Endodermal cell (in vitro differentiated cells): ENCODE measurements at regions not wholly inside any gene's neighbourhood (a gene's known extent, or its start where the extent isn't known, plus 50 kb on each side); places are given as distances from the start of the nearest gene placed in this dataset.

Experiments
- DNase-seq: peaks from one replicate; pipeline ENCODE4 v3.0.0-alpha.2; 2017
- H3K27ac ChIP-seq: 2 replicates; pipeline ENCODE4 v1.5.1; 2013; ENCODE audit warnings: mild to moderate bottlenecking, low read depth, low read length, moderate library complexity
- H3K27me3 ChIP-seq: 2 replicates; pipeline ENCODE4 v1.6.1; 2013; ENCODE audit warnings: mild to moderate bottlenecking, low read length, moderate library complexity; ENCODE audit not compliant: insufficient read depth, control insufficient read depth, poor library complexity, severe bottlenecking
- H3K36me3 ChIP-seq: 2 replicates; pipeline ENCODE4 v1.7.0; 2013; ENCODE audit warnings: mild to moderate bottlenecking, low read length, moderate library complexity; ENCODE audit not compliant: control insufficient read depth, insufficient read depth
- H3K4me1 ChIP-seq: one replicate; pipeline ENCODE4 v1.7.0; 2013; ENCODE audit warnings: low read length; ENCODE audit not compliant: control insufficient read depth, insufficient read depth
- H3K4me3 ChIP-seq: 2 replicates; pipeline ENCODE4 v1.5.1; 2013; ENCODE audit warnings: mild to moderate bottlenecking, low read length, moderate library complexity
- H3K9ac ChIP-seq: 2 replicates; pipeline ENCODE4 v1.6.1; 2013; ENCODE audit warnings: mild to moderate bottlenecking, low read length, moderate library complexity; ENCODE audit not compliant: poor library complexity, severe bottlenecking; ENCODE audit errors: extremely low read depth
- H3K9me3 ChIP-seq: 2 replicates; pipeline ENCODE4 v1.6.1; 2013; ENCODE audit warnings: mild to moderate bottlenecking, low read length, moderate library complexity; ENCODE audit not compliant: control insufficient read depth
- H3K27ac Mint-ChIP-seq: 2 replicates; pipeline ENCODE4 v1.8.0; 2020; ENCODE audit warnings: mixed read lengths
- H3K27me3 Mint-ChIP-seq: 2 replicates; pipeline ENCODE4 v1.8.0; 2021; ENCODE audit warnings: mild to moderate bottlenecking, mixed read lengths; ENCODE audit not compliant: insufficient read depth
- H3K36me3 Mint-ChIP-seq: 2 replicates; pipeline ENCODE4 v1.8.0; 2020; ENCODE audit warnings: low read depth, mixed read lengths
- H3K4me1 Mint-ChIP-seq: 2 replicates; pipeline ENCODE4 v1.8.0; 2020; ENCODE audit warnings: mixed read lengths
- H3K4me3 Mint-ChIP-seq: 2 replicates; pipeline ENCODE4 v1.8.0; 2020; ENCODE audit warnings: mild to moderate bottlenecking, moderate library complexity, mixed read lengths
- H3K9me3 Mint-ChIP-seq: 2 replicates; pipeline ENCODE4 v1.8.0; 2020; ENCODE audit warnings: mild to moderate bottlenecking, mixed read lengths
- WGBS, 2 experiments: methylation state at CpG; one replicate each; pipeline versions ENCODE4 v1.1.5 to v1.1.7; 2013; ENCODE audit warnings: missing lambda C conversion rate in 2 of 2, mixed read lengths in 1 of 2; ENCODE audit not compliant: insufficient coverage in 1 of 2, insufficient read length in 1 of 2; 5-methylcytosine and 5-hydroxymethylcytosine counted together
- TF ChIP-seq, protein P1 (sequence below): fragments of 200-600 bp; sonication (generic); conservative IDR thresholded peaks from 2 replicates; pipeline ENCODE4 v1.5.0; 2021; ENCODE audit warnings: antibody characterized with exemption, mild to moderate bottlenecking

DNA sequence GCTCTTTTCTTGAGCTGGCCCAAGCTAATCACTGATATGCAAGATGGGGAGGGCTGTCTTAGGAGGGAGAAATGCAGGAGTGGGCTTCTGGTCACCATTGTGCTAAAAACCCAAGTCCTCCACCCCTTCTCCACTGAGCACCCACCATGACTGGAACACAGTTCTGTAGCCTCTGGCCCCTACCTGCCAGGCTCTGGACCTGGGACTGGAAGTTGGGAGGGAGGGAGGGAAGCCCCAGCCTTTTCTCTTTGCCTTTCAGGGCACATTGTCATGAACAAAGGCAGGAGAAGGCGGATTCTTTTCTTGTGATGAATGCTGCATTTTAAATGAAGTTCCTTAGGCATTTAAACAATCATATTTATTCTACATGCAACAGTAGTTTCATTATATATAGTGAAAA is 559.1 kb upstream of the TRPC7 start:
- DNase-seq = no peak

DNA sequence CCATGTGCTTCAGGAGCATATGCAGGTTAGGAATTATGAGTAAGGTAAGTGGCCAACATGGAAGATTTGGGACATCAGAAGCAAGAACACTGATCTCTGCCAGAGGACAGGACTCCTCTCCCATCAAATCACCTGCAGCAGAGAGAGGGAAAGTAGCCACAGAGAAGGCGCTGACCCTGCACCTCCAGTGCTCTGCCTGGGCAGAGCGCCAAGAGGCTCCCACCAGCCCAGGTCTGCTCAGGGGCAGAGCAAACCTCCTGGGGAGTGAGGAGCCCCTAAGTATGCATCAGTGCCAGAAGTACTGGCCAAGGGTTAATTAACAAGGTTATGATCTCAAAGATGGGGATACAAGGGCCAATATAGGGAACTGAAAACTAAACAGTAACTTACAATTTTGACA is 545.3 kb upstream of the TRPC7 start:
- TF ChIP-seq, protein P1, sequence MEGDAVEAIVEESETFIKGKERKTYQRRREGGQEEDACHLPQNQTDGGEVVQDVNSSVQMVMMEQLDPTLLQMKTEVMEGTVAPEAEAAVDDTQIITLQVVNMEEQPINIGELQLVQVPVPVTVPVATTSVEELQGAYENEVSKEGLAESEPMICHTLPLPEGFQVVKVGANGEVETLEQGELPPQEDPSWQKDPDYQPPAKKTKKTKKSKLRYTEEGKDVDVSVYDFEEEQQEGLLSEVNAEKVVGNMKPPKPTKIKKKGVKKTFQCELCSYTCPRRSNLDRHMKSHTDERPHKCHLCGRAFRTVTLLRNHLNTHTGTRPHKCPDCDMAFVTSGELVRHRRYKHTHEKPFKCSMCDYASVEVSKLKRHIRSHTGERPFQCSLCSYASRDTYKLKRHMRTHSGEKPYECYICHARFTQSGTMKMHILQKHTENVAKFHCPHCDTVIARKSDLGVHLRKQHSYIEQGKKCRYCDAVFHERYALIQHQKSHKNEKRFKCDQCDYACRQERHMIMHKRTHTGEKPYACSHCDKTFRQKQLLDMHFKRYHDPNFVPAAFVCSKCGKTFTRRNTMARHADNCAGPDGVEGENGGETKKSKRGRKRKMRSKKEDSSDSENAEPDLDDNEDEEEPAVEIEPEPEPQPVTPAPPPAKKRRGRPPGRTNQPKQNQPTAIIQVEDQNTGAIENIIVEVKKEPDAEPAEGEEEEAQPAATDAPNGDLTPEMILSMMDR = no peak
- Mint-ChIP-seq H3K4me3 (no peak overlapping the region), H3K4me1 (peaks cover 39% of the 10 kb centered on the region), H3K27me3 (no peaks in the 10 kb centered on the region), H3K36me3 (no peaks in the 10 kb centered on the region), H3K9me3 (peaks cover 10% of the 10 kb centered on the region), H3K27ac (no peak overlapping the region)
- H3K36me3 ChIP-seq = no peaks in the 10 kb centered on the region
- no peaks in the 10 kb centered on the region for H3K27me3 ChIP-seq
- 99 to 100% methylated on average over 1 to 2 of the region's 2 CpGs for WGBS, 2 experiments
- no peak overlapping the region for H3K4me3 ChIP-seq
- peaks cover 16% of the 10 kb centered on the region for H3K4me1 ChIP-seq
- no peak overlapping the region for H3K27ac ChIP-seq
- H3K9ac ChIP-seq = no peak overlapping the region
- DNase-seq = no peak
- no peaks in the 10 kb centered on the region for H3K9me3 ChIP-seq

More for the DNA sequence above, 559.1 kb upstream of the TRPC7 start:
- H3K36me3 Mint-ChIP-seq = no peaks in the 10 kb centered on the region
- no peak overlapping the region for H3K27ac Mint-ChIP-seq
- no peaks in the 10 kb centered on the region for H3K4me1 Mint-ChIP-seq
- H3K9me3 ChIP-seq = no peaks in the 10 kb centered on the region
- WGBS, 2 experiments = no CpG with 5 or more reads among the region's 1 CpG
- no peak overlapping the region for H3K27ac ChIP-seq
- no peaks in the 10 kb centered on the region for H3K36me3 ChIP-seq
- peaks cover 6% of the 10 kb centered on the region for H3K9me3 Mint-ChIP-seq
- no peaks in the 10 kb centered on the region for H3K27me3 Mint-ChIP-seq
- H3K4me3 ChIP-seq = no peak overlapping the region
- H3K9ac ChIP-seq = no peak overlapping the region
- no peaks in the 10 kb centered on the region for H3K27me3 ChIP-seq
- no peaks in the 10 kb centered on the region for H3K4me1 ChIP-seq
- H3K4me3 Mint-ChIP-seq = no peak overlapping the region
- TF ChIP-seq, protein P1 = no peak

DNA sequence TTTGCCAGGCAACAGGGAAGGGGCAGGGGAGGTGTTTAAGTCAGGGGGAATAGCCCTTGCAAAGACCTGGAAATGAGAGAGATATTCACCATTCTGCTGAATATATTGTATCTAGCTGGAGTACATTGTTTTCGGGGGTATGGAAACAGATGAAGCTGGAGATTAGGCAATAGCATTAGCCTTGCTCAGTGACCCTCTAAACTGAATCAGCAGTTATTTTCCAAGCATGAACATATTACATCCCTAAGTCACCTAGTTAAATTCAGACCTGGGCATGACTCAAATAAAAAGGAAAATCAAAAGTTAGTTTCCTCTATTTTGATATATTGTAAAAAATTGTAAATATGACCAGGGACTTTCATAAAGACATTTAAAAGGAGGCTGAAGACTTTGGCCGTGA is 544.6 kb upstream of the TRPC7 start:
- Histone ChIP-seq H3K36me3 (no peaks in the 10 kb centered on the region), H3K4me3 (no peak overlapping the region), H3K27me3 (no peaks in the 10 kb centered on the region), H3K9me3 (no peaks in the 10 kb centered on the region), H3K4me1 (peaks cover 16% of the 10 kb centered on the region), H3K9ac (no peak overlapping the region), H3K27ac (no peak overlapping the region)
- Mint-ChIP-seq H3K9me3 (peaks cover 7% of the 10 kb centered on the region), H3K36me3 (no peaks in the 10 kb centered on the region), H3K27ac (no peak overlapping the region), H3K27me3 (no peaks in the 10 kb centered on the region), H3K4me1 (peaks cover 43% of the 10 kb centered on the region), H3K4me3 (no peak overlapping the region)
- no peak for DNase-seq
- WGBS, 2 experiments = 87 to 92% methylated on average over 1 to 2 of the region's 2 CpGs
- TF ChIP-seq, protein P1 = no peak
